HepG2 (cell line): ENCODE measurements at regions not wholly inside any gene's neighbourhood (a gene's known extent, or its start where the extent isn't known, plus 50 kb on each side); places are given as distances from the start of the nearest gene placed in this dataset.

ENCODE experiments used
- CHD2 ChIP-seq: IDR thresholded peaks from 2 replicates; pipeline ENCODE4 v1.6.1; 2011; ENCODE audit warnings: low read depth, low read length, improper control_type of control experiment
- CTCF ChIP-seq: sonication (generic); formaldehyde crosslinking; IDR thresholded peaks from 2 replicates; pipeline ENCODE4 v1.5.0; 2020; ENCODE audit warnings: mild to moderate bottlenecking, missing genetic modification reagents, moderate library complexity
- JUN ChIP-seq: sonication (generic); formaldehyde crosslinking; IDR thresholded peaks from 2 replicates; pipeline ENCODE4 v1.4.0; 2020; ENCODE audit warnings: mild to moderate bottlenecking, missing genetic modification reagents
- JUND ChIP-seq: sonication (generic); formaldehyde crosslinking; IDR thresholded peaks from 2 replicates; pipeline ENCODE4 v1.8.0; 2022; ENCODE audit warnings: mild to moderate bottlenecking, missing genetic modification reagents
- SP1 ChIP-seq, 2 experiments: fragments of 450-650 bp in 1 of 2; sonication (generic) in 1 of 2; formaldehyde crosslinking in 1 of 2; IDR thresholded peaks; 2 replicates each; pipeline versions ENCODE4 v1.4.0 to v1.6.1; 2016 to 2020; ENCODE audit warnings: missing genetic modification reagents in 1 of 2
- STAT6 ChIP-seq: sonication (generic); formaldehyde crosslinking; IDR thresholded peaks from 2 replicates; pipeline ENCODE4 v1.4.0; 2020; ENCODE audit warnings: missing genetic modification reagents, mild to moderate bottlenecking, borderline replicate concordance
- TFE3 ChIP-seq: IDR thresholded peaks from 2 replicates; pipeline ENCODE4 v1.6.1; 2016
- ZNF253 ChIP-seq: sonication (generic); formaldehyde crosslinking; IDR thresholded peaks from 2 replicates; pipeline ENCODE4 v1.8.0; 2022; ENCODE audit warnings: mild to moderate bottlenecking, missing genetic modification reagents, borderline replicate concordance
- ZNF513 ChIP-seq: sonication (generic); formaldehyde crosslinking; conservative IDR thresholded peaks from 2 replicates; pipeline ENCODE4 v1.5.0; 2020; ENCODE audit warnings: missing genetic modification reagents
- ZNF589 ChIP-seq: sonication (generic); formaldehyde crosslinking; conservative IDR thresholded peaks from 2 replicates; pipeline ENCODE4 v1.8.0; 2022; ENCODE audit warnings: mild to moderate bottlenecking, moderate library complexity, missing genetic modification reagents
- ZNF83 ChIP-seq: sonication (generic); formaldehyde crosslinking; IDR thresholded peaks from 2 replicates; pipeline ENCODE4 v1.4.0; 2020; ENCODE audit warnings: missing genetic modification reagents, mild to moderate bottlenecking, borderline replicate concordance

GRCh38 chr12:91920276-91920675 lies 225.4 kb downstream of the BTG1 start:
- TF ChIP-seq CHD2: no peak
- TF ChIP-seq SP1 (IDR thresholded peaks at IDR 0.05): no peak
- no peak for TF ChIP-seq SP1 (CRISPR knock-in tag; IDR thresholded peaks at IDR 0.05)
- TF ChIP-seq JUND: no peak
- no peak for TF ChIP-seq STAT6 (CRISPR knock-in tag)
- no peak for TF ChIP-seq CTCF (CRISPR knock-in tag)
- TF ChIP-seq ZNF253 (CRISPR knock-in tag): no peak
- no peak for TF ChIP-seq TFE3 (CRISPR knock-in tag)
- TF ChIP-seq JUN (CRISPR knock-in tag): no peak
- TF ChIP-seq ZNF83 (CRISPR knock-in tag): no peak
- TF ChIP-seq ZNF589 (CRISPR knock-in tag): no peak
- TF ChIP-seq ZNF513 (CRISPR knock-in tag): no peak
